Activated CD4-positive, alpha-beta T cell treated with anti-CD3 and anti-CD28 coated beads for 24 hours (primary cell): ENCODE measurements at regions not wholly inside any gene's neighbourhood (a gene's known extent, or its start where the extent isn't known, plus 50 kb on each side); places are given as distances from the start of the nearest gene placed in this dataset.
"Not testable (repeated sequence)": the region's sequence is repeated elsewhere in the genome, so short reads cannot be mapped to it uniquely, and the experiment has no call there.

Source experiments
- DNase-seq, 2 donors: peaks; one replicate each; pipeline ENCODE4 v3.0.0-alpha.2; 2020; ENCODE audit warnings: low read depth in 2 of 2

DNA sequence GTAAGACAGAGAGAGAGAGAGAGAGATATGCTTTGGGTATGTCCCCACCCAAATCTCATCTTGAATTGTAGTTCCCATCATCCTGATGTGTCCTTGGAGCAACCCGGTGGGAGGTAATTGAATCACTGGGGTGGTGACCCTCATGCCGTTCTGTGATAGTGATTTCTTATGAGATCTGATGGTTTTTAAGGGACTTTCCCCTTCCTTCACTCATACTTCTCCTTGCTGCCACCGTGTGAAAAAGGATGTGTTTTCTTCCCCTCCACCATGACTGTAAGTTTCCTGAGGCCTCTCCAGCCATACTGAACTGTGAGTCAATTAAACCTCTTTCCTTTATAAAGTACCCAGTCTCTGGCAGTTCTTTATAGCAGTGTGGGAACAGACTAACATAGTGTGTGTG, 60.3 kb downstream of the EOMES start:
- no peak for DNase-seq

DNA sequence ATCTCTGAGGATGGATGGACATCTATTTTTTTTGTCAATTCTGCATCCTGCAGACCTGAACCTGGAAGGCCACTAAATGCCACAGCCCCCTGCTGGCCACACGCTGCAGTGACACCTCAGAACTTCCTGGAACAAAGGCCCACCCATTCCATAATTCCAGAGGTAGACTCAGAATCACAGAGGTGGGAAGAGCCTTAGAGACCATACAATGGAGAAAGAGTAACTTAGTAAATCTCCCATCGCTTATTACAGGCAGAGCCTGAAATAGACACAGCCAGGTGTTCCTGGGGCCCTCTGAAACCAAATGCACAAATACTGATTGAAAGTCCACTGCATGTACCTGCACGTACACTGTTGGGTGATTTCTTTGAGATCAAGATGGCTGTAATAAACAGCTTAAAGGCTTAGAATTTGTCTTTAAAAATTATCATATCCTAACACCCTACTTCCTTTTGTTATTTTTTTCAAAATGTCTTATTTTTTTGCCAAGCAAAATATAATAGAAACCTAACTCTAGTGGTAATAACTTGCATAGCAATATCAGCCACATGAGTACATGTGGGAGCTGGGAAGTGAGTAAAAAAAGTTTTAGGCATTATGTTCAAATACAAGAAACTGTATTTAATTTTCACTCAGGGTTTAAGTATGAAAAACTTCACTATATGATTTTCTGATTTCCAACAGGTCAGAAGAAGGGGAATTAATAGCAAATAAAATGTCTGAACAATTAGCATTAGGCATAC, 62.7 kb downstream of the EOMES start:
- DNase-seq = peak; percentile 19 to 22

DNA sequence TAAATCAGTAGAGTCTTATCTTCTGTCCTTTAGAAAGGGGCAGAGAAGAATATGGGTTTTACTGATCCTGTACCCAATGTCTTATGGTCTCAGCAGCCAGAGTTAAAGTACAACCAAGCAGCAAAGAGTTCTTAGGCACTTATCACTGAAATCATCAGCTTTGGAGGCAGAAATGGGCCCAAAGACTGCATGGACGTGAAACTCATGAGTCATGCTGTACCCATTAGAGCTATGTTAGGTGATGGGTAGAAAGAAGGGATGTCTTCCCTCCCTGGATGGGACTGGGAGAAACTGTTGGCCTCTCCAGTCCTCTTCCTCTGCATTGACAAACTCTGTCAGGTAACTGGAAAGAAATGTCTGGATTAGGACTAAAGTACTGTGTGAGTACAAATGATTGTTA, 63.4 kb downstream of the EOMES start:
- DNase-seq = no peak

DNA sequence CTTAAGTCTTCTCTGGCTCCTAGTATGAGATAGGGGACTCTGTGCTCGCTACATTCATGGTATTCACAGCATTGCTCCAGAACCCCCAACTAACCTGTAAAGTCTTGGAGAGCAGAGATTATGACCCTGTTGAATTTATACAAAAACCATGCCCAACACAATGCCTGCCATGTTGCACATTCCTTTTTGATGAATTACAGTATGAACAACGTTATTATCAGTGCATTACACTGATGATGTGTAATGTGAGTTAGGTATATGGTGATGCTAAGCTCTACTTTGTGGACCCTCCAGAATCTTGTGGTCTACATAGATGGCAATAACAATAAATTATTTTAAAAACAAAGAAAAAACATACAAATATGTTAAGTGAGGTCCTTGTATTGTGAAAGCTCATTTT, 64.3 kb downstream of the EOMES start:
- no peak for DNase-seq

DNA sequence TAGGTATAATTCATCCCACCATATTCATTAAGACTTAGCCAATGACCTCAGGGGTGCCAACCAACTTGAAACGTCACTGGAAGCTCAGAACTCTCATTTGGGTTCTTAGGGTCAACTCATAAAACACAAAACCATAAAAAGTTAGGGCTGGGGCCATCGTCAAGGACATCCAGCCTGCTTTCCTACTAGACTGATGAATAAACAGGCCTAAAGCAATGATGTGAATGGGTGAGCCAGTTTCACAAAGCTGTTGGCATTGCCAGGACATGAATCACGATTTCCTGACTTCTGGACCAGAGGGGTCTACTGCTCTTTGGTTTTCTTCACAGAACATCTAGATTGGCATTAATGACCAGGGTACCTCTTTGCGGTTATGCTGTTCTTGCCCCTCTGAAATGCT, 64.7 kb downstream of the EOMES start:
- DNase-seq = no peak

DNA sequence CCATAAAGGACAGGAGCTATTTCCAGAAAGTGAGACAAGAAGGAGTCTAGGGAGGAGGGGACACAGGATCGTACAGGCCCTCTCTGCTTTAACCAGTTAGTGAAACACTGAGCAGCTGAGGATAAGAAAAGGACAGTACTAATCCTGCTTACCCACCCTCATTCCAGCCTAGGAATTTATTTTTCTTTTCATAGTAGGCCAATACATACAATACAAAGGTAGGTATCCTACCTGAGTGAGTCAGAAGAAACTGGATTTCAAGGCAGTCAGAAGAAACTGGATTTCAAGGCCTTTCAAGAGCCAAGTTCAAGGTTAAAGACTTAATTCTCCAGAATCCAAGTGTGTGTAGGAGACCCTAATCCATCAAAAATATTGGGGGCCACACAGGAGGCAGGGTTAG, 65.3 kb downstream of the EOMES start:
- no peak for DNase-seq

DNA sequence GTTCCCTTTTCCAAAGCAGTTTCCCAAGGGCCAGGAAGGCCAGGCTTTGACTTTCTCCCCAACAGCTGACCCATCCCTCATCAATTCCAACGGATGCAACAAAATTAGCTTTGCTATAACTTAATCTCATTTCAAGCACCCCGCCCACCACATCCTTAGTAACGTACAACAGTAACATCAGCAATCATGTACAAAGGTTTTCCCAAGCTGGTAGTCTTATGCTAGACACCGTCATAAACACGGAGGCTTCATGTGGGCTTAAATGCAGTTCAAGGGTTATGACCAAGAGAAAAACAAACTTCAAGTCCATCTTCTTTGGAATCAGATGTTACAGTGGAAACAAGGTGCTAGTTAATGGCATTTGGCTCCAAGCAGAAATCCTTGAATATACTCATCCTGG, 66.6 kb downstream of the EOMES start:
- no peak for DNase-seq

DNA sequence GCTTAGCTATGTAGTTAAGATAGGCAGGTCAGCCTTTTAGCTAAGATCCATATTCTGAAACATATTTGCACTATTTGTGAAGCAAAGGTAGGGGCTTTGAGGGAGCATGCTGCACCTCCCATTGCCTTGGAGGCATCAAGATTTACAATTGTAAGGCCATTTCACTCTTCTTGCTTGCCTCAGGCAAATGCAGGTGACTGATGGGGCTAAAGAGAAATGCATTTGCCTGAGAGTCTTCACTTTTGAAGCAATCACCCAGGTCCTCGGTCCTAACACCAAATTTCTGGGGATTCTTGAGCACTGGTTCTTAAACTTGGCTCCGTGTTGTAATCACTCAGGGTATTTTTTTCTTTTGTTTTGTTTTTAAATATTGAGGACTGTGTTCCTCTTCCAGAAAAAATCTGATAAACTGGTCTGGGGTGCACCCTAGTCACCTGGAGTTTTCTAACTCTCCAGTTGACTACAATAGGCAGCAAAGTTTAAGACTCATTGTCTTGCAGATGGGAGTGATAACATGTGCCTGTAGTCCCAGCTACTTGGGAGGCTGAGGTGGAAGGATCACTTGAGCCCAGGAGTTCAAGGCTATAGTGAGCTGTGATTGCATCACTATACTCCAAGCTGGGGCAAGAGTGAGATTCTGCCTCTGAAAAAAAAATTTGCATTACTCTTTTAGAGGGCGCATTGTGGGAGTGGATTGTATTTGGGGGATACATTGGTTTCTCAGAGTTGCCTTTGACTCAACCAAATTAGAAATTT, 68.1 kb downstream of the EOMES start:
- no peak for DNase-seq

DNA sequence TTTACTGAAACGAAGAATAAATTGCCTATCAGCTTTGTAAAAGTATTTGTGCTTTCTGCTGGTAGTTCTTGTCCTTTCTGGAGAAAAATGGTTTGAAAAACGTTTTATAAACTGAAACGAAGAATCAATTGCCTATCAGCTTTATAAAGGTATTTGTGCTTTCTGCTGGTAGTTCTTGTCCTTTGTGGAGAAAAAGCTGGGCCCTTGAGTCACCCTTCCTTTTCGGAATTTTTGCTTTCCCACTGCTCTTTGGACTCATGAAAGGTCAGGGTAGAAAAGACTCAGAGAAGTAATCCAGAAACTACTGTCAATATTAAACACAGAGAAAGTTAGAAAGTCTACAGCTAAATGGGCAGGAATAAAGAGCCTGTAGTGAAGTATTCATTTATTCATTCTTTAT, 72.8 kb downstream of the EOMES start:
- no peak for DNase-seq

DNA sequence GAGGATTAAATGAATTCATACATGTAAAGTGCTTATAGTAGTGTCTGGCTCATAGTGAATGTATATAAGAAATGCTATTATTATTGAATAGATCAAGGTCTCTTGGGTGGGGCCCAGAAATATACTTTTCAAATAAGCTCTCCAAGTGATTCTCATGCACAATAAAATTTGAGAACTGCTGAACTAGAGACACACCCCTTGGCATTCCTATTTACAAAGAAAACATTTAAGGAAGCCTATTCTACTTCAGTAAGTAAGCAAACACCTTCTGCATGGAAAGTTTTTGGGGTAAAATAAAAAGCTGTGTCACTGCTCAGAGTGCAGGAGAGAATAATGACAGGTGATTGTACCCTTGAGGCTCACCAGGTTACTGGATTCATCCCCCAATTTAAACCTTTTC, 75.2 kb downstream of the EOMES start:
- no peak for DNase-seq

DNA sequence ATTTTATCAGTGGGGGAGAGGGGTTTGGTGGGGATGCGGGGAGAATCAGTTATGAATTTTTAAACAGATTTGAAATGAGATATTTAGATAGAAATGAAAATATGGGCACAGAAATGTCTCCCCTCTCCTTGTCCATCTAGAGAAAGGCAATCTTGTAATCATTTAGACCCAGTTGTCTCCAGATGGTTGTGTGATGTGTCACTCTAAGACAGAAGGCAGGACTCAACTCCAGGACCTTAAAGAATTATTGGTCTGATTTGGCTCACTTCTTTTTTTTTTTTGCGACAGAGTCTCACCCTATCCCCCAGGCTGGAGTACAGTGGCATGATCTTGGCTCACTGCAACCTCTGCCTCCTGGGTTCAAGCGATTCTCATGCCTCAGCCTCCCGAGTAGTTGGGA, 77.2 kb downstream of the EOMES start:
- DNase-seq = no peak

DNA sequence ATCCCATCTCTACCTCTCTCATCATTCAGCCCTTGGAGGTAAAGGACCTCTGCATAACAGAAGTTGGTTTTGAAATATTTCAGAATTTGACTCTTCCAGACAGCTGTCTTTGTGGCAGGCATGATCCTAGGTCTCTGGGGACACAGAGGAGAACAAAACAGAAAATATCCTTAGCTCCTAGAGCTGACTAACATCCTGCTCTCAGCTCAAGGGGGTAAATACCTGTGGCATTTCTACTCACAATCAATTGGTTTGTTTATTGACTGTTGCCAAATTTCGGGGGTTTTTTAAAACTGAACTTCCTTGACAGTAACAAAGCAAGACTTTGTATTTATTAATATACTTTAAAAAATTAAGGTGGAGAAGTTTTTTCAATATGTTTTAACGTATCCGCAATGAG, 78.8 kb downstream of the EOMES start:
- no peak for DNase-seq

DNA sequence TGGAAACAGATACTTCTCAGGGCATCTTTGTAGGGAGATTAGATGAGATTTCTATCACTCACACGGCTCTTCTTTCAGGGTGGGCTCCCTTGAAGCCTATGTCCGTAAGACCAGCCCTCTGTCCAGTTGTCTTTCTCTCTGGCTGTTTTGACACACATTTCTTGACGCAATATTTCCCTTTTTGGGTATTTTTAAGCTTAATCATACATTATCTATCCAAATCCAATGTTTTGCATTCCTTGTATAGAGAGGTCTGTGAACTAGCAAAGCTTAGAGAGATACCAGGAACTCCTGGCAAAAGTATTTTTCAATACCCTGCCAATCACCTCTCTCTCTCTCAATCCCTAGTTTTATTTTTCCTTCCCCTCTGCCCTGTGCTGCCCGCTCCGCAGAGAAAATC, 79.3 kb downstream of the EOMES start:
- DNase-seq = no peak

DNA sequence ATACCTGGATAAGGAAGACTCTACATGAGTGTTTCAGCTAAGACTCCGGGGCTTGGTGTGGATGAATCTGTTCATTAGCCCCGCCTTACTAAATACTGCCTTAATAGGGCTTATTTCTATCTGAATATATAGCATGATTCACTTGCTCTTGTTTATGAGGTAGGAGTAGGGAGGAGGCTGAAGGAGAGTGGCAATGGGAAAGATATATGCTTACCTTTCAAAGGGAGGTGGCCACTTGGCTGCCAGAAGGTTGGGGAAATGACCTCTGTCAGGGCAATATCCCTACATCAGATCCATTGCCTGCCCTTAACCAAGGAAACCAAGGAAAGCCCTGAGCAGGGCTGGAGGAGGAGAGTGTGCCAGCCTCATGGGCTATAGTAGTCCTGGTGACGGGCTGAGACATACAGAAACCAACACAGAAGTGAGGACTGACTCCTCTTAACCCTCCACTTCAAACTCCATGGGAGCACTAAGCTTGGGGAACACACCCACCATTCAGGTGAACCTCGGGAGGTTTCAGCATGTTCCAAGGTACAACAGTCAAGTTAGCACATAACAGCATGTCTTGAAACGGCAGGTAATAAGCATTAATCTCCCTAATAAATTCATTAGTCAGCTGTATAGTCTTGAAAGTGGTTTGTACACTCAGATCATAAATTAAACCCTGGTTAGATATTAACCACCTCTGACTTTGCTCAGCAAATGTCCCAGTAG, 80.1 kb downstream of the EOMES start:
- DNase-seq = no peak

DNA sequence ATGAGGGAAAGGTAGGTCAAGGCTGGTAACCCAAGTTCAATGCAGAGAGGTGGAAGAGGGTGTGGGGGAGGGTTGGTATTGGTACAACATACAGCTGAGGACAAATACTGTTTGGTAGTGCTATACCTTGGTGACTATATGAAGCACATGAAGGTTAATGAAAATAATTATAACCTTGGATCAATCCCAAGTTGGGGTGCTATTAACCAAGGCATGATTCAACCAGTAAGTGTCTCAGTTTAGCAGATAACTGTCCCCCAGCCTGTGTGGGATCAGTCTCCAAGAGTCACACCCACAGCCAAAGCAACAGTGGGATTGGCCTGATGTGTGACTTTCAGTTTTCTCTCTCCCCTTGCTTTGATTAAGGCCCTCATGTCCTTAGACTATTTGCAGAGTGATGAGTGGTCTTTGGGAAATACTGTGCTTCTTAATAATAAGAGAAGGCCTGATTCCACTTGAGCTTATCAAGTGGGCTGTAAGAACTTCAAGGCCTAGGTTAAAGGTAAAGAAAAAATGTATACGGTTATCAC, 80.8 kb downstream of the EOMES start:
- no peak for DNase-seq

DNA sequence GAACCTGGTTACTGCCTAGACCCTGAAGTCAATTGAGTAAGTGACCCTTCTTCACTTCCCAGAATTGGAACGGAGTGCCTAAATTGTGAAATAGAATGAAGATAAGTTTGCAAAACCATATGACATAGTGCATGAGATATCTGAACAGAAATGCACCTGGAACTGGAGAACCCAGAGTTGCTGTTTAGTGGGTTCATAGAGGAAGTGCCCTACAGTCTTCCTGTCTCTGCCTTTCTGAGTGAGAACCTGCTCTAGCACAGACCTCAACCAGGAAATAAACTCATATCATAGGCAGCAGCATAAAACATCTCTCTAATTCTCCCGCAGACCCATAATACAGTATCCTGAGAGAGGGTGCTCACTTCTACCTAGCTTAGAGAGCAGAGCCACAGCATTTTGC, 82.9 kb downstream of the EOMES start:
- no peak for DNase-seq

DNA sequence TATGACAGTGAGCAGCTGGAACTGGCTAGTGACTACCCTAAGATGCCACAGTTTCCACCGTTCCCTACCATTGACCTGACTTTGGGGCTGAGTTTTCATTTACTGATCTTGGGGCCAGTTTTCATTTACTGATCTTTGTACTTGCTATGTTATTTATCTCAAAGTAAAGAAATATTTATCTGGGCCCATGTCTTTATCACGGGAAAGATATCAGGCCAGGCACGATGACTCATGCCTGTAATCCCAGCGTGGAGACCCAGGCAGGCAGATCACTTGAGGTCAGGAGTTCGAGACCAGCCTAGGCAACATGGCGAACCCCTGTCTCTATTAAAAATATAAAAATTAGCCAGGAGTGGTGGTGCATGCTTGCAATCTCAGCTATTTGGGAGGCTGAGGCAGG, 83.5 kb downstream of the EOMES start:
- DNase-seq = no peak

DNA sequence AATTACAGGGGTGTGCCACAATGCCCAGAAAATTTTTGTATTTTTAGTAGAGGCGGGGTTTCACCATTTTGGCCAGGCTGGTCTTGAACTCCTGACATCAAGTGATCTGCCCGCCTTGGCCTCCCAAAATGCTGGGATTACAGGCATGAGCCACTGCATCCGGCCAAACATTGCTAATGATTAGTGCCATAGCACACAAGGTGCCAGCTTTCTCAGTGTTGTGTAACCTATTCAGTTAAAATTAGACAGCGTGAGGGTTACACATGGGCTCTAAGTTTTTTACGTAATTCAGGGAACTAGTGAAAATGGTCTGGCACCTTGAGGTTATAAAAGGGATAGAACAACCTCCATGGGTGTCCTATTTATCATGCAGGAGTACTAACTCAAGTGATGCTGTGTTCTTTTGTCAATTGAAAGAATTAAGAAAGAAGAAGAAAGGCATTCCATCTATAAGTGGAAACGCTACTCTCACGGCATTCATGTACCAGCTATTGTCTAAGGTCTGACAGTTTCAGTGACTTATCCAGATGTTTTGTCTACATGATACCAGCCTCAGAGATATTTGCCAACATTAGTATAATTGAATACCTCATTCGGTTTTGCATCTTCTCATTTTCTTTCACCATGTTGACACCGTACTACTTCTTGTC, 84.7 kb downstream of the EOMES start:
- DNase-seq = no peak

DNA sequence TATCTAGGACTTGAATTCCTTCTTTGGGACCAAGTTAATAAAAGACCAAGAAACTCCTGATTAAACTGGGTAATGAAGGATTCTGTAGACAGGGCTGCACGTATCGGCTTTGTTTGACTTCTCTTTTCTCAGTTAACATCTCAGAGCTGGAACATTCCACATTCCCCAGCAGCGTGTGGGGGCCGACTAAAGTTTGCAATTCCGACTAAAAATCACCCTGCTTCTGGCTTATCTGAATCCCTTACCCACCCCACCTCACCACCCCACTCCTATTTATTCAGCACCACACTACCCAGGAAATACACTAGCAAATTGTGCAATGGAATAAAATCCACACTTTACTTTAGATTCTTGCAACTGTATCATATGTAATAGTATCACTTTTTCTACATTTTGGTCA, 87.1 kb downstream of the EOMES start:
- not testable (repeated sequence) for DNase-seq

DNA sequence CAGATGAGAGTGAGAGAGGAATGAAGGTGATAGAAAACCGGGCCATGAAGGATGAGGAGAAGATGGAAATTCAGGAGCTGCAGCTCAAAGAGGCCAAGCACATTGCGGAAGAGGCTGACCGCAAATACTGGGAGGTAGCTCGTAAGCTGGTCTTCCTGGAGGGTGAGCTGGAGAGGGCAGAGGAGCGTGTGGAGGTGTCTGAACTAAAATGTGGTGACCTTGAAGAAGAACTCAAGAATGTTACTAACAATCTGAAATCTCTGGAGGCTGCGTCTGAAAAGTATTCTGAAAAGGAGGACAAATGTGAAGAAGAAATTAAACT, 88.9 kb downstream of the EOMES start:
- DNase-seq = no peak

DNA sequence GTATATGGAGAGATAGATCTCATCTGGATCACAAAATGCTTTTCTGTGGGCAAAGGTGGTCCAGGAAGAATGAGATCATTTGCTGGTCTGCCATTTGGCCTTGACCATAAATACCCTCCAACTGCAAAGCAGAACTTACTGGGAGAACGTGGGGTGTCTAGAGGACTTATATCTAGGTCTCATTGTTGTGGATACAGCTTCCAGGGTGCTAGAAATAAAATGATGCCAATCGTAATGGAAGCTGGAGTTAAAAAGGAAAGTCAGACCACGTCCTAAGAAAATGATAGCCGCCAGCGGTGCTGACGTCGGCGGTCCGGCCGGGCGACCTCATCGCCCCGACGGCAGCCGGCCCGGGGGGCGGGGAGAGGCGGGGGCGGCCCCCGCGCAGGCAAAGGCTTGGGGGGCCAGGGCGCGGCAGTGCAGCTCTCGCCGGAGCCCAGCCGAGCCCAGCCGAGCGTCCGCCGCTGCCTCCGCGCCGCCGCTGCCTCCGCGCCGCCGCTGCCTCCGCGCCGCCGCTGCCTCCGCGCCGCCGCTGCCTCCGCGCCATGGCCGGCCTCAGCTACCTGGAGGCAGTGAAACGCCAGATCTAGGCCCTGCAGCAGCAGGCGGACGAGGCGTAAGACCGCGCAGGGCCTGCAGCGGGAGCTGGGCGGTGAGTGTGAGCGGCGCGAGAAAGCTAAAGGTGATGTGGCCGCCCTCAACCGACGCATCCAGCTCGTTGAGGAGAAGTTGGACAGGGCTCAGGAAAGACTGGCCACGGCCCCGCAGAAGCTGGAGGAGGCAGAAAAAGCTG, 89.5 kb downstream of the EOMES start:
- DNase-seq = peak in 1 of 2 donors; percentile 7

DNA sequence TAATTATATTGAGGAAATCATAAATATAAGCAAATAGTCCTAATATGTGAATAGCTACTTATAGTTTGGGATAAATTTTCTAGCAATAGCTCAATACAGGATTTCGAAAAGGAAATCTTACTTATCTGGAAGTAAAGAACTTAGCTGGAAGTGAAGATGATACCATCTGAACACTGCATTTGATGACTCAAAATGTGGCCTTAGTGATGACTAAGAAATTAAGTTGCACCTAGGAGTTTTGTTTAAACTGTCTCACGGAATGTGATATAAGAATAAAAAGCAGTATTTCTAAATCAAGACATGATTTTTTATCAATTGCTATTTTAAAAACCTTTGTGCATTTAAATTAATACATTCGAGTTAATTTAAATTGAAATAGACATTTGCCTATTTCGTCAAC, 91.2 kb downstream of the EOMES start:
- no peak for DNase-seq
